Coronary artery (tissue), 2 donors: ENCODE measurements at regions not wholly inside any gene's neighbourhood (a gene's known extent, or its start where the extent isn't known, plus 50 kb on each side); places are given as distances from the start of the nearest gene placed in this dataset.
A peak's percentile ranks its signal among the peaks of the same experiment; 100 is the strongest.

ENCODE experiments used
- DNase-seq: peaks from one replicate; pipeline ENCODE4 v3.0.0-alpha.2; 2017; ENCODE audit warnings: low spot score
- H3K27ac ChIP-seq, 2 donors: fragments of 200-600 bp; sonication (generic); one replicate each; pipeline ENCODE4 v1.5.1; 2016 to 2019
- H3K4me3 ChIP-seq: fragments of 200-600 bp; sonication (generic); 2 replicates; pipeline ENCODE4 v1.5.1; 2016; ENCODE audit warnings: mild to moderate bottlenecking, moderate library complexity
- TF ChIP-seq, protein P1 (sequence below): fragments of 200-600 bp; sonication (generic); IDR thresholded peaks from one replicate; pipeline ENCODE4 v1.5.1; 2019; ENCODE audit warnings: antibody characterized with exemption

DNA sequence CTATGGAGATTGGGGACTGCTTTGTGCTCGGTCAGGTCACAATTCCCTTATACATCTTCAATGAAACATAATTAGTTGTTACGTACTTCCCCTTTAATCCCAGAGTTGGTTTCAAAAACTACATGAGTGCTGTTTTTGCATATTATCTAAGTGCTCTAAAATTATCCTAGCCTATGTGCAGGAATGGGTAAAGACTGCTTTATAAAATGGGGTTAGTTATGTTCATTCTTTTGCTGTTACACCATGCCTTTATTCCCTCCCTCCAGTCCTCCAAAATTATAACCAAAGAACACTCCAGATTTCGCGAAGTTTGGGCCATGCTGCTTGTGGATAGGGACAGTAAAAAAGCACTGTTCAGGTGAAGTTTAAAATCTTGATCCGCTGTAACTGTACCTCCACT, 173.9 kb upstream of the SNX7 start:
- H3K27ac ChIP-seq: no peak overlapping the region
- no peak overlapping the region for H3K4me3 ChIP-seq
- TF ChIP-seq, protein P1, sequence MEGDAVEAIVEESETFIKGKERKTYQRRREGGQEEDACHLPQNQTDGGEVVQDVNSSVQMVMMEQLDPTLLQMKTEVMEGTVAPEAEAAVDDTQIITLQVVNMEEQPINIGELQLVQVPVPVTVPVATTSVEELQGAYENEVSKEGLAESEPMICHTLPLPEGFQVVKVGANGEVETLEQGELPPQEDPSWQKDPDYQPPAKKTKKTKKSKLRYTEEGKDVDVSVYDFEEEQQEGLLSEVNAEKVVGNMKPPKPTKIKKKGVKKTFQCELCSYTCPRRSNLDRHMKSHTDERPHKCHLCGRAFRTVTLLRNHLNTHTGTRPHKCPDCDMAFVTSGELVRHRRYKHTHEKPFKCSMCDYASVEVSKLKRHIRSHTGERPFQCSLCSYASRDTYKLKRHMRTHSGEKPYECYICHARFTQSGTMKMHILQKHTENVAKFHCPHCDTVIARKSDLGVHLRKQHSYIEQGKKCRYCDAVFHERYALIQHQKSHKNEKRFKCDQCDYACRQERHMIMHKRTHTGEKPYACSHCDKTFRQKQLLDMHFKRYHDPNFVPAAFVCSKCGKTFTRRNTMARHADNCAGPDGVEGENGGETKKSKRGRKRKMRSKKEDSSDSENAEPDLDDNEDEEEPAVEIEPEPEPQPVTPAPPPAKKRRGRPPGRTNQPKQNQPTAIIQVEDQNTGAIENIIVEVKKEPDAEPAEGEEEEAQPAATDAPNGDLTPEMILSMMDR: no peak
- DNase-seq: no peak

- TF ChIP-seq, protein P1: no peak
- no peak for DNase-seq
Observed at GRCh38 chr1:98482611-98483010, 178.9 kb upstream of the SNX7 start.

GRCh38 chr1:98480271-98480670, 181.2 kb upstream of the SNX7 start:
- no peak for DNase-seq
- Histone ChIP-seq H3K4me3 (no peak overlapping the region), H3K27ac (no peak overlapping the region)
- TF ChIP-seq, protein P1: no peak

More at GRCh38 chr1:98482611-98483010, 178.9 kb upstream of the SNX7 start:
- H3K4me3 ChIP-seq: no peak overlapping the region
- H3K27ac ChIP-seq: no peak overlapping the region

- Histone ChIP-seq H3K27ac (no peak overlapping the region), H3K4me3 (no peak overlapping the region)
- TF ChIP-seq, protein P1: no peak
- no peak for DNase-seq
Observed at GRCh38 chr1:98478121-98478520, 183.4 kb upstream of the SNX7 start.

GRCh38 chr1:98472878-98473277, 188.6 kb upstream of the SNX7 start:
- no peak overlapping the region for H3K4me3 ChIP-seq
- H3K27ac ChIP-seq: no peak overlapping the region
- no peak for DNase-seq
- TF ChIP-seq, protein P1: no peak

DNA sequence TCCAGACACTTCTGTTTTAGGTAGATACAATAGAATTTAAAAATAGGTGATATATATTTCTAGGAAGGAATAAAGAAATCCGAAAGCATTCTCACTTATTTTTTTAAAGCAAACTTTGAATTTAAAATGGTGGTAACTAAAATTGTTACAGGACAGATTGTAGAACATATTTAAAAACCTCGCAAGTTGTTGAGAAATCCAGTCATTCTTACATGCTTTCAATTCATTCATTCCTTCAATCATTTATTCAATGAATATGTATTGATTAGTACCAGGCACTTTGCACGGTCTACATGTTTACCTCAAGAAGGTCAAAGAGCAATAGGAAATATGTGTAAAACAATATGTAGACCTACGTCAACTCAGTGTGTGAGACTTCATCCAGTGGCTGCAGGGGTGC, 189.9 kb upstream of the SNX7 start:
- DNase-seq: no peak
- H3K27ac ChIP-seq: no peak overlapping the region
- no peak overlapping the region for H3K4me3 ChIP-seq
- TF ChIP-seq, protein P1: no peak

GRCh38 chr1:98468111-98468717, 193.3 kb upstream of the SNX7 start:
- Histone ChIP-seq H3K4me3 (no peak overlapping the region), H3K27ac (no peak overlapping the region)
- TF ChIP-seq, protein P1: peak; percentile 82
- no peak for DNase-seq
